Thyroid gland (tissue), 4 donors: ENCODE measurements at regions not wholly inside any gene's neighbourhood (a gene's known extent, or its start where the extent isn't known, plus 50 kb on each side); places are given as distances from the start of the nearest gene placed in this dataset.

Experiments used
- DNase-seq, 2 donors: peaks; one replicate each; pipeline ENCODE4 v3.0.0-alpha.2; 2019
- H3K27ac ChIP-seq, 3 donors: fragments of 200-600 bp; sonication (generic); 1 replicate in 2 of 3; 2 replicates in 1 of 3; pipeline ENCODE4 v1.5.1; 2016 to 2019; ENCODE audit warnings: mild to moderate bottlenecking in 1 of 3, moderate library complexity in 1 of 3
- H3K27me3 ChIP-seq: fragments of 200-600 bp; sonication (generic); one replicate; pipeline ENCODE4 v1.5.1; 2019
- H3K36me3 ChIP-seq, 2 donors: fragments of 200-600 bp; sonication (generic); one replicate each; pipeline ENCODE4 v1.5.1; 2016 to 2019
- H3K4me1 ChIP-seq, 2 donors: fragments of 200-600 bp; sonication (generic); one replicate each; pipeline ENCODE4 v1.5.1; 2017 to 2019
- H3K4me3 ChIP-seq, 3 donors: fragments of 200-600 bp; sonication (generic); replicated peaks in 1 of 3; 1 replicate in 2 of 3; 2 replicates in 1 of 3; pipeline ENCODE4 v1.5.1; 2016; ENCODE audit warnings: mild to moderate bottlenecking in 1 of 3
- H3K9me3 ChIP-seq: fragments of 200-600 bp; sonication (generic); one replicate; pipeline ENCODE4 v1.5.1; 2017
- CTCF ChIP-seq, 6 experiments: fragments of 200-600 bp in 3 of 6; fragments of 450-650 bp in 3 of 6; sonication (generic) in 3 of 6; IDR thresholded peaks; one replicate each; pipeline ENCODE4 v1.5.1; 2016 to 2019; ENCODE audit warnings: antibody characterized with exemption in 6 of 6, mild to moderate bottlenecking in 2 of 6, inconsistent platforms in 1 of 6, moderate library complexity in 1 of 6
- POLR2A ChIP-seq, 2 donors: fragments of 450-650 bp; IDR thresholded peaks; one replicate each; pipeline ENCODE4 v1.6.1; 2017; ENCODE audit warnings: antibody characterized with exemption in 2 of 2, mild to moderate bottlenecking in 2 of 2, moderate library complexity in 1 of 2
- WGBS, 2 donors: methylation state at CpG; one replicate each; pipeline ENCODE4 v1.1.5; 2017; 5-methylcytosine and 5-hydroxymethylcytosine counted together
- intact Hi-C: fragments of 100-400 bp; cut with DNase I; formaldehyde crosslinking; loops from one replicate; pipeline ENCODE4 v1.15.1; 2023

GRCh38 chr10:29146311-29147100 is 142.4 kb upstream of the LYZL1 start:
- no peaks in the 10 kb centered on the region for H3K4me1 ChIP-seq
- H3K27ac ChIP-seq, result no peak overlapping the region
- no peak for DNase-seq
- no peaks in the 10 kb centered on the region for H3K27me3 ChIP-seq
- no peak overlapping the region for H3K4me3 ChIP-seq
- H3K9me3 ChIP-seq, result no peaks in the 10 kb centered on the region
- no peaks in the 10 kb centered on the region for H3K36me3 ChIP-seq
- WGBS, 2 donors, result 89 to 92% methylated on average over 3 of the region's 3 CpGs
- no peak for TF ChIP-seq CTCF (IDR thresholded peaks at IDR 0.05)
- intact Hi-C loops, result no loop called here

DNA sequence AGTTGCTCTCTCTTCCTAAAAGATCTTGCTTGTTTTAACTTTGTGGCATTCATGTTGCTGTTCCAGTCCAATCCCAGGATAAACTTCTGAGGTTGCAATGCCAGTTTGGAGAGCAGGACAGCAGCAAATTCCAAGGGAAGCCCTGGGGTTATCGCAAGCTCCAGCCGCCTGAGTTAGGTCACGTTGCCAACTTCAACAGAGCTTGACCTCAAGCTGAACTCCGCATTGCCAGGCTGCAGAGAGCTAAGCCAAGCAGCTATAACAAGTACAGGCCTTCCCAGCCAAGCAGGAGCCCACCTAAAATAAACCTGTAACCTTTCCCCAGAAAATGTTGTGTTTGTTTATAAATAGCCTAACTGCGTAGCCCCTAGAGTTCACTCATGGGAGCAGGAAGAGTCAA is 138.9 kb upstream of the LYZL1 start:
- peak overlapping the region in 2 of 3 donors; percentile 7 to 56 for H3K27ac ChIP-seq
- intact Hi-C loops, result no loop called here
- no peaks in the 10 kb centered on the region for H3K9me3 ChIP-seq
- no peaks in the 10 kb centered on the region for H3K4me1 ChIP-seq
- WGBS, 2 donors, result 19 to 30% methylated on average over 5 of the region's 5 CpGs
- peak; percentile 76 to 78 for DNase-seq
- TF ChIP-seq POLR2A (IDR thresholded peaks at IDR 0.05), result no peak
- H3K36me3 ChIP-seq, result no peaks in the 10 kb centered on the region
- H3K4me3 ChIP-seq, result no peak overlapping the region
- H3K27me3 ChIP-seq, result no peaks in the 10 kb centered on the region

DNA sequence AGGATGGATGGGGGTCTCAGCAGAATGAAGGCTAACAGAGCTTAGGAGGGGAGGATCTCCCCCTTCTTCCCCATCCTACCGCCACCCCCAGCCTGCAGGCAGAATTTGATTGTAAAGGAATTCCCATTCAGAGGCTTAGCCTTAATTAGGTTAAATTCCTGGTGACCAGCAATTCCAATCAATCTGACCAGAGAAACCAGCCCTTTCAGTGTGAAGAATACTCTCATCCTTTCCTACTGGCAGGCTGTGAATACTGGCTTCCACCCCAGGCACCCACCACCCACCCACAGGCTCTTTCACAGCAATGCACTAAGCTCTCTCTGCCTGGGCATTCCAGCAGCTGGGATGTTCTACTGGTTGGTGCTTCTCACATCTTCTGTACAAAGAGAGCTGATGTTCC is 137.9 kb upstream of the LYZL1 start:
- H3K36me3 ChIP-seq, result no peaks in the 10 kb centered on the region
- DNase-seq, result no peak
- no peak overlapping the region for H3K27ac ChIP-seq
- H3K4me3 ChIP-seq, result no peak overlapping the region
- intact Hi-C loops, result no loop called here
- WGBS, 2 donors, result 89 to 100% methylated on average over 1 of the region's 1 CpG
- H3K27me3 ChIP-seq, result no peaks in the 10 kb centered on the region
- H3K9me3 ChIP-seq, result no peaks in the 10 kb centered on the region
- H3K4me1 ChIP-seq, result no peaks in the 10 kb centered on the region
- no peak for TF ChIP-seq CTCF (IDR thresholded peaks at IDR 0.05)
- TF ChIP-seq POLR2A (IDR thresholded peaks at IDR 0.05), result no peak

GRCh38 chr10:29157321-29157720 is 131.5 kb upstream of the LYZL1 start:
- intact Hi-C loops, result no loop called here
- TF ChIP-seq CTCF (IDR thresholded peaks at IDR 0.05) (no peak), POLR2A (IDR thresholded peaks at IDR 0.05) (no peak)
- 70 to 84% methylated on average over 1 to 2 of the region's 2 CpGs for WGBS, 2 donors

DNA sequence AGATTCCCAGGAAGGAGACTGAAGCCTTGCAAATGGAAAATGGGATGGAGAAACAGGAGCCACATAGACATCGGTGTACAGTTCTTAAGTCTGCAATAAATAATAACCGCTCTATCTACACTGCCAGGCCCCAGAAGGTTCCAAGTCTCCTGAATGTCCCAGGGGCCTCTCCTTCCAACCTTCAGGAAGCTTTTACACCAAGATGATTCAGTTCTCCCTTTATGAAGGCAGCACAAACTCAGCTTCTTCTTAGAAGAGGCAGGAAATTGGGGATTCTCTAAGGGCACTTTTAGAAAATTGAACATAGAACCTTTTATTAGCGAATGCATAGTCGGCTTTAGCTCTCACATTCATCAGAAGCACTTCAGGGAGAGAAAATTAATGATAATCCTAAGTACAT is 130.8 kb upstream of the LYZL1 start:
- intact Hi-C loops, result no loop called here

More at GRCh38 chr10:29157321-29157720, 131.5 kb upstream of the LYZL1 start:
- Histone ChIP-seq H3K27ac (no peak overlapping the region), H3K36me3 (no peaks in the 10 kb centered on the region), H3K4me3 (no peak overlapping the region), H3K9me3 (no peaks in the 10 kb centered on the region), H3K4me1 (no peaks in the 10 kb centered on the region), H3K27me3 (no peaks in the 10 kb centered on the region)
- no peak for DNase-seq

More for the DNA sequence above, 130.8 kb upstream of the LYZL1 start:
- H3K9me3 ChIP-seq, result no peaks in the 10 kb centered on the region
- no peak overlapping the region for H3K27ac ChIP-seq
- 81 to 90% methylated on average over 4 of the region's 4 CpGs for WGBS, 2 donors
- H3K27me3 ChIP-seq, result no peaks in the 10 kb centered on the region
- no peak overlapping the region for H3K4me3 ChIP-seq
- DNase-seq, result no peak
- H3K36me3 ChIP-seq, result no peaks in the 10 kb centered on the region
- H3K4me1 ChIP-seq, result no peaks in the 10 kb centered on the region
- TF ChIP-seq POLR2A (IDR thresholded peaks at IDR 0.05) (no peak), CTCF (IDR thresholded peaks at IDR 0.05) (no peak)
